A673 (cell line): ENCODE measurements at regions not wholly inside any gene's neighbourhood (a gene's known extent, or its start where the extent isn't known, plus 50 kb on each side); places are given as distances from the start of the nearest gene placed in this dataset.

Source experiments
- EZH2 ChIP-seq: fragments of 200-600 bp; sonication (generic); IDR thresholded peaks from 2 replicates; pipeline ENCODE4 v1.6.1; 2017; ENCODE audit warnings: borderline replicate concordance, low read depth, mild to moderate bottlenecking, mixed read lengths, antibody characterized with exemption, low read length; ENCODE audit not compliant: poor library complexity, severe bottlenecking
- TF ChIP-seq, protein P1 (sequence below): fragments of 300-800, 200-600 bp; sonication (generic); conservative IDR thresholded peaks from 2 replicates; pipeline ENCODE4 v1.5.1; 2017; ENCODE audit warnings: low read depth, mild to moderate bottlenecking, antibody characterized with exemption, low read length, moderate library complexity, mixed read lengths

GRCh38 chr1:222251847-222252246 is 296.1 kb downstream of the HHIPL2 start:
- no peak for TF ChIP-seq EZH2
- TF ChIP-seq, protein P1, sequence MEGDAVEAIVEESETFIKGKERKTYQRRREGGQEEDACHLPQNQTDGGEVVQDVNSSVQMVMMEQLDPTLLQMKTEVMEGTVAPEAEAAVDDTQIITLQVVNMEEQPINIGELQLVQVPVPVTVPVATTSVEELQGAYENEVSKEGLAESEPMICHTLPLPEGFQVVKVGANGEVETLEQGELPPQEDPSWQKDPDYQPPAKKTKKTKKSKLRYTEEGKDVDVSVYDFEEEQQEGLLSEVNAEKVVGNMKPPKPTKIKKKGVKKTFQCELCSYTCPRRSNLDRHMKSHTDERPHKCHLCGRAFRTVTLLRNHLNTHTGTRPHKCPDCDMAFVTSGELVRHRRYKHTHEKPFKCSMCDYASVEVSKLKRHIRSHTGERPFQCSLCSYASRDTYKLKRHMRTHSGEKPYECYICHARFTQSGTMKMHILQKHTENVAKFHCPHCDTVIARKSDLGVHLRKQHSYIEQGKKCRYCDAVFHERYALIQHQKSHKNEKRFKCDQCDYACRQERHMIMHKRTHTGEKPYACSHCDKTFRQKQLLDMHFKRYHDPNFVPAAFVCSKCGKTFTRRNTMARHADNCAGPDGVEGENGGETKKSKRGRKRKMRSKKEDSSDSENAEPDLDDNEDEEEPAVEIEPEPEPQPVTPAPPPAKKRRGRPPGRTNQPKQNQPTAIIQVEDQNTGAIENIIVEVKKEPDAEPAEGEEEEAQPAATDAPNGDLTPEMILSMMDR = no peak
